Thymus (tissue), 11 donors: ENCODE measurements at regions not wholly inside any gene's neighbourhood (a gene's known extent, or its start where the extent isn't known, plus 50 kb on each side); places are given as distances from the start of the nearest gene placed in this dataset.

Experiments used
- DNase-seq, 9 donors: peaks; one replicate each; pipeline ENCODE4 v3.0.0-alpha.2; 2013; ENCODE audit warnings: low spot score in 9 of 9, low read depth in 6 of 9, missing footprints in 1 of 9
- H3K27ac ChIP-seq, 2 donors: one replicate each; pipeline ENCODE4 v1.5.1; 2013; ENCODE audit warnings: control low read depth in 1 of 2, low read depth in 1 of 2, low read length in 1 of 2, mild to moderate bottlenecking in 1 of 2, moderate library complexity in 1 of 2
- H3K27me3 ChIP-seq, 2 donors: one replicate each; pipeline ENCODE4 v1.5.1; 2013; ENCODE audit warnings: low read length in 1 of 2; ENCODE audit not compliant: control insufficient read depth in 2 of 2, insufficient read depth in 1 of 2
- H3K36me3 ChIP-seq, 2 donors: one replicate each; pipeline ENCODE4 v1.5.1; 2013; ENCODE audit warnings: low read length in 1 of 2, mild to moderate bottlenecking in 1 of 2, moderate library complexity in 1 of 2; ENCODE audit not compliant: control insufficient read depth in 2 of 2, insufficient read depth in 2 of 2
- H3K4me1 ChIP-seq, 2 donors: one replicate each; pipeline ENCODE4 v1.5.1; 2013; ENCODE audit warnings: low read length in 2 of 2; ENCODE audit not compliant: control insufficient read depth in 2 of 2, insufficient read depth in 2 of 2
- H3K4me3 ChIP-seq, 2 donors: one replicate each; pipeline ENCODE4 v1.5.1; 2013; ENCODE audit warnings: low read length in 2 of 2, control low read depth in 1 of 2, mild to moderate bottlenecking in 1 of 2
- H3K9me3 ChIP-seq, 2 donors: one replicate each; pipeline ENCODE4 v1.5.1; 2013; ENCODE audit warnings: low read length in 1 of 2, mild to moderate bottlenecking in 1 of 2; ENCODE audit not compliant: control insufficient read depth in 2 of 2, insufficient read depth in 1 of 2
- WGBS: extraction: QIAGEN DNeasy Blood & Tissue Kit; methylation state at CpG from one replicate; pipeline ENCODE4 v1.1.7; 2013; 5-methylcytosine and 5-hydroxymethylcytosine counted together
- donor health status: healthy.

DNA sequence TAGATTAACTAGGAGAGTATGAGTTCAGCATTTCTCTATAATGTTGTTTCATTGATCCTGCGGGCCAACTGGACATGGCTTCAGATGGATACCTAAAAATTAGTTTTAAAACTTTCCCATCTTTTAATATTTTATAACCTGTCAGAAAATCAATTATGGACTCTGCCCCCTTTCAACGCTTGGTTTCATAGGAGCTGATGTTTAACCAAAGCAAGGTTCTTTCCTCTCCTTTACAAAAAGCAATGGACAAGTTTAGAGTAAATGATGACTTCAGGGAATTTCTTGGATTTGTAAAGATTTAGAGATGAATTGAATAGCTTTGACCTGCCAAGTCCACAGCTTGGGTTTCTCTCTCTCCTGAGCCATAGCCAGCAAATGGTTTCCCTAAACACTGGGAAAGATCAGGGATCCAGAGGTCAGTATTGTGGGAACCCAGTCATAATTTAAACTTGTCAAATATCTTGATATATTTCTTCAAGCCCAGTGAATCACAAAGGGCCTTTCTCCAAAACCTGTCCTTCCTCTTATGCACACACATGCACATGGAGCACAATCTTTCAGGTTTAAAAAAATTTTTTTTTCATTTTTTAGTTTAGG is 177.1 kb downstream of the EVX1 start:
- no peak for DNase-seq
- no peaks in the 10 kb centered on the region for H3K9me3 ChIP-seq

DNA sequence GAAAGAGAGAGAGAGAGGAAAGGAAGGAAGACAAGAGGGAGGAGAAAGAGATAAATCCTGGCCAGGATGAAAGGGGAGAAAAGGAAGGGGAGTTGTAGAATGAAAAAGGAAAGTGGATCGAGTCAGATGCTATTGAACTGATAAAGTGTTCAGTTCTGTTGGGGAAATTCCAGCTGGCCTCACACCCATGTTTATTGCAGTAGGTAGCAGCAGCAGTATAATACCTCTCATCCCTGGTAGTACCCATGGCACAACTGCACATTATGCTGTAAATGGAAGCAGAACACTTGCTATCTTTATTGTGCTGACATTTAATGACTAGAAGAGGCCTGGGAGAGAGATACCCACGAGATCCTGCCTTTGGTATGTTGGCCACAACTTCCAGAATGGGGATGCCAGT is 178.1 kb downstream of the EVX1 start:
- Histone ChIP-seq H3K27ac (no peak overlapping the region), H3K36me3 (no peaks in the 10 kb centered on the region), H3K9me3 (no peaks in the 10 kb centered on the region), H3K4me3 (no peak overlapping the region), H3K27me3 (no peaks in the 10 kb centered on the region), H3K4me1 (no peaks in the 10 kb centered on the region)
- DNase-seq, result no peak
- 84% methylated on average over 2 of the region's 2 CpGs for WGBS

More for the DNA sequence above, 177.1 kb downstream of the EVX1 start:
- H3K4me3 ChIP-seq, result no peak overlapping the region
- H3K4me1 ChIP-seq, result no peaks in the 10 kb centered on the region
- H3K36me3 ChIP-seq, result no peaks in the 10 kb centered on the region
- 96% methylated on average over 2 of the region's 2 CpGs for WGBS
- no peak overlapping the region for H3K27ac ChIP-seq
- no peaks in the 10 kb centered on the region for H3K27me3 ChIP-seq

DNA sequence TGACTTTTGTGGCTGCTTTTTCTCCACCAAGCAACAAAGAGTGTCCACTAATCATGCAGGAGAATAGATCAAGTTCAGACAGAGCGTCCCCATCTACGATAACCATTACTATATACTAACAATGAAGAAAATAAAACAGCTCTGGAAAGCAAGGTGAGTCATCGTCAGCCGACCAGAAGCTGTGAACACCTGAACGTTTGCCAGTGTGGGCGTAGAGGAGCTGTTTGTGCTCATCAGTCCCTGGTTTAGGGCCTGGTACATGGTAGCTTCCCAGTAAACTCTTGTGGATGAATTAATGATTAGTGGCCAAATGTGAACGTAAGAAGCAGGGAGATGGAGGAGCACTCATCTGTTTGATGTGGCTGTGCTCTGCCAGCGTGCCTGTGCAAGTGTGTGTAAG is 180.7 kb downstream of the EVX1 start:
- DNase-seq, result no peak

DNA sequence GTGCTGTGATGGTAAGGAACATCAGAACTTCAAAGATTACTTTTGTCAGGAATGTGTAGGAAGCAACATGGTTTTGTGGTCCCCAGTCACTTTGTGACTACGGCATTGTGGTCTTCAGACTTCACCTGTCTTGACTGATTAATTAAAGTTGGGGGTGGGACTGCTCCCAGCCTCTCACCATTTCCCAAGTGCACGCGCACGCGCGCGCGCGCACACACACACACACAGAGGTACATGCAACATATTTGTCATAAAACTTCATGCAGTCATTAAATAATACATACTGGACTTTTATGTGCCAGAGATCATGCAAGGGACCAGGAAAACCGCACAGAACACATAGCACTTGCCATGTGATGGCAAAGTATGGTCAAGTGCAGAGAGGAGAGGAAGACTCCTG is 181.2 kb downstream of the EVX1 start:
- H3K4me3 ChIP-seq, result no peak overlapping the region
- H3K9me3 ChIP-seq, result no peaks in the 10 kb centered on the region
- no peaks in the 10 kb centered on the region for H3K27me3 ChIP-seq
- 97% methylated on average over 10 of the region's 10 CpGs for WGBS
- no peaks in the 10 kb centered on the region for H3K36me3 ChIP-seq
- H3K4me1 ChIP-seq, result no peaks in the 10 kb centered on the region
- DNase-seq, result no peak
- no peak overlapping the region for H3K27ac ChIP-seq

More for the DNA sequence above, 180.7 kb downstream of the EVX1 start:
- no peaks in the 10 kb centered on the region for H3K27me3 ChIP-seq
- no peaks in the 10 kb centered on the region for H3K4me1 ChIP-seq
- H3K9me3 ChIP-seq, result no peaks in the 10 kb centered on the region
- 93% methylated on average over 8 of the region's 8 CpGs for WGBS
- H3K36me3 ChIP-seq, result no peaks in the 10 kb centered on the region
- H3K27ac ChIP-seq, result no peak overlapping the region
- H3K4me3 ChIP-seq, result no peak overlapping the region

DNA sequence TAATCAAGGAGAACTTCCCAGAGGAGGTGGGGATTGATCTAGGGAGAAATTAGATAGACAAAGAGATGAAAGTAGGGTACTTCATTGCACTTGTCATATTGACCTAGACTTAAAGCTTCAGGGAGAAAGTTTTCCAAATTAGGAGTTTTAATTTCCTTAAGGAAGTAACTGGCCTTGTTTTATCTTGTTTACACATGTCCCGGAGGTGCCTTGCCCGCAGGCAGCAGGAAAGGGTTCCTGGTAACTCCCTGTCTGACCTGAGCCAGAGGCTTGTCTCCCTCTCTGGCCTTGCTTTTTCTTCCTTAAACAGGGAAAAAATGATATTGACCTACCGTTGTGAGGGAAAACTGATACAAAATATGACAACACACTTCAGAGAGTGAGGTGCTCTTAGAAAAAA is 181.6 kb downstream of the EVX1 start:
- DNase-seq, result no peak
- no peak overlapping the region for H3K27ac ChIP-seq

DNA sequence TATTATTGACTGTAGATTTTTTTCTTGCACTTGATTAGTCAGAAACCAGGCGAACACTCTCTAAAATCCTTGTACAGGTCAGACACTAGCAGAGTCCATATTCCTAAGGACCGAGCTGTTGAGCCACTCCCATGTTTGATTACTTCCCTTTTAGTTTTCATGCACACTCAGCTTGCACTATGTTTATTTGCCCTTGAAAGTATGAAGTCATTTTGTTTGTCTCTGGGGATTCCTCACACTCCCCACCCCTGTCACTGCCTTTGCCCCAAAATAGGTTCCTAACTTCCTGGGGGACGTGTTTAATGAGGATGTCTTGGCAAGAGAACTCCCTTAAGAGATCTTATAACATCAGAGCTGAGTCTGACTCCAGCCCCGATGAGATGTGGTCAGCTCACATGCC is 182.1 kb downstream of the EVX1 start:
- Histone ChIP-seq H3K36me3 (no peaks in the 10 kb centered on the region), H3K27me3 (no peaks in the 10 kb centered on the region), H3K4me3 (no peak overlapping the region), H3K4me1 (no peaks in the 10 kb centered on the region), H3K9me3 (no peaks in the 10 kb centered on the region), H3K27ac (no peak overlapping the region)
- WGBS, result 65% methylated on average over 4 of the region's 4 CpGs
- DNase-seq, result no peak

More for the DNA sequence above, 181.6 kb downstream of the EVX1 start:
- Histone ChIP-seq H3K4me3 (no peak overlapping the region), H3K27me3 (no peaks in the 10 kb centered on the region), H3K4me1 (no peaks in the 10 kb centered on the region), H3K9me3 (no peaks in the 10 kb centered on the region), H3K36me3 (no peaks in the 10 kb centered on the region)
- WGBS, result 66% methylated on average over 3 of the region's 3 CpGs

DNA sequence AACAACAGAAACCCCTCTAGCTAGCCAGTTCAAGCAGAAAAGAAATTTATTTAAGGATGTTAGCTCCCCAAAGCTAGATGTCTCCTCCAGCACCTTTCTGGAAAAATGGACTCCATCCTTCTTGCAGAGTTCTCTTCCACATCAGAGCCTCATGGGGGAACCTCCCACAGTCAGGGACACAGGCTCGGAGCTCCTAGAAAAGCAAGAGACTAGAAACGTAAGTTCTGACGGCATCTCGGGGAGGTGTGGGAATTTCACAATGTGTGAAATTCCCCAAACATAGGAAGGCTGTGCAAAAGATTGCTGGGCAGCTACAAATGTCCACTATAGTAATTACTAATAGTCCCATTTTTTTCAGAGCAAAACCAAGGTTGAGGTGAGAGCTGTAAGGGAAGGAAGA is 184.8 kb downstream of the EVX1 start:
- no peaks in the 10 kb centered on the region for H3K36me3 ChIP-seq
- no peak overlapping the region for H3K27ac ChIP-seq
- H3K9me3 ChIP-seq, result no peaks in the 10 kb centered on the region
- no peaks in the 10 kb centered on the region for H3K4me1 ChIP-seq
- no peak overlapping the region for H3K4me3 ChIP-seq
- no peaks in the 10 kb centered on the region for H3K27me3 ChIP-seq
- DNase-seq, result no peak
- 98% methylated on average over 4 of the region's 4 CpGs for WGBS

DNA sequence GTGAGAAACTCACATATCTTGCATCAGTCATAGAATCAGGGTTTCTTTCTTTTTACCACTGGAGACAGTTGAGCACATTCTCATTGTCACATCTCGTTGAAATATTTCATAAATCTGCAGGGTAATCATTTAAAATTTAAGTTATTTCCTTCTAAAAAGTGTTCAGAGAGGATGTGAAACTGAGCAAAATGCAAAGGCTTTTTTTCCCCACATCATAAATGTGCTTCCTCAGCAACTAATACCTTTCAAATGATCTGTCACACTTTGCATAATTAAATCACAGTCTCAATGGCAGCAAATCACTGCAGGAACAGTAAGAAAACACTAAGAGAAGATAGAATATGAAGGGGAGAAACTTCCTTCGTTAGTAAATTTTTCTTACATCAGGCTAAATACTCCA is 187.5 kb downstream of the EVX1 start:
- Histone ChIP-seq H3K27me3 (no peaks in the 10 kb centered on the region), H3K4me3 (no peak overlapping the region), H3K27ac (no peak overlapping the region), H3K4me1 (no peaks in the 10 kb centered on the region), H3K36me3 (no peaks in the 10 kb centered on the region), H3K9me3 (no peaks in the 10 kb centered on the region)
- no peak for DNase-seq
- WGBS, result 92% methylated on average over 2 of the region's 2 CpGs

DNA sequence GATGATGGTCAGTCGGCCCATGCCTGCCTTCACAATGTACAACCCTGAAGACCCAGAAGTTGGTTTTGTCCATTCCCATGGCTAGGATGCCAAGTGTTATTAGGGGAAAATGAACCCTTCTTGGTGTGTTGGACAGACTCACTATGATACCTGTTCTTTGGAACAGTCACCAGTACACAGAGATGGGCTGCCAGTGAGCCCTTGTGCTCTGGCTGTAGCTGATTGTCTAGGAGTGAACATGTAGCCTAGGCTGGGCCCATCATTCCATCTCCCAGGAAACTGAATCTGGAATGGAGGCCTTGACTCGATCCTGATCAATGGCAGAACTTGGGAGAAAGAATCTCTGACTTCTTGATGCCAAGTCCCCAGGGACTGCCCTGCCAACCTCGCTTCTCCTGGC is 188.9 kb downstream of the EVX1 start:
- no peaks in the 10 kb centered on the region for H3K36me3 ChIP-seq
- H3K4me1 ChIP-seq, result no peaks in the 10 kb centered on the region
- no peak overlapping the region for H3K4me3 ChIP-seq
- WGBS, result 92% methylated on average over 3 of the region's 3 CpGs
- no peak for DNase-seq
- H3K27me3 ChIP-seq, result no peaks in the 10 kb centered on the region
- H3K27ac ChIP-seq, result no peak overlapping the region
- no peaks in the 10 kb centered on the region for H3K9me3 ChIP-seq

DNA sequence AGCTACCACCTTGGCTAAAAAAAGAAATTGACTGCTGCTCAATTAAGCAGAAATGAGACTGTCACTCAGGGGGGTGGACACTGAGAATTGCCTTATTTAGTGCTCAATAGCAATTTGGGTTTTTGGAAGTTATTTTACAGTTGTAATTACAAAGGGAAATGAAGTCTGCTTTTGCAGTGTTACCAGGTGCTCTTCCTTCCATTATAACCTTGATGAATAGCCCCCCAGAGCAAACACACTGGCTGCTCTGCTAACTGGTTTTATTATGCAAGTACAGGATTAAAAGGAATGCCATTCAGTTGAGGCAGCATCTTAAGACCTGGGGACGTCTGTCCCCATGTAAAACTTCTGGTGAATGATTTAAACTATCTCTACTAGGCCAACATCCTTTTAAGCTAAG is 191.0 kb downstream of the EVX1 start:
- WGBS, result 90% methylated on average over 1 of the region's 1 CpG
- no peak for DNase-seq

More for the DNA sequence above, 191.0 kb downstream of the EVX1 start:
- Histone ChIP-seq H3K27ac (no peak overlapping the region), H3K27me3 (no peaks in the 10 kb centered on the region), H3K9me3 (no peaks in the 10 kb centered on the region), H3K4me1 (no peaks in the 10 kb centered on the region), H3K36me3 (no peaks in the 10 kb centered on the region), H3K4me3 (no peak overlapping the region)
